ENCODE measurements at regions not wholly inside any gene's neighbourhood (a gene's known extent, or its start where the extent isn't known, plus 50 kb on each side); places are given as distances from the start of the nearest gene placed in this dataset.

GRCh38 chr12:66965621-66966020 lies 286.7 kb upstream of the GRIP1 start:
- Histone ChIP-seq H3K27me3 (ENCODE audit: low read depth) (no peaks in the 10 kb centered on the region), H3K27ac (no peak overlapping the region), H3K4me3 (no peak overlapping the region), H3K9me3 (no peaks in the 10 kb centered on the region), H3K36me3 (no peaks in the 10 kb centered on the region), H3K4me1 (no peaks in the 10 kb centered on the region)
- ATAC-seq (no peak), DNase-seq (no peak)
- TF ChIP-seq CTCF (IDR thresholded peaks at IDR 0.05): no peak
- intact Hi-C loops (cut with DNase I): no loop called here

DNA sequence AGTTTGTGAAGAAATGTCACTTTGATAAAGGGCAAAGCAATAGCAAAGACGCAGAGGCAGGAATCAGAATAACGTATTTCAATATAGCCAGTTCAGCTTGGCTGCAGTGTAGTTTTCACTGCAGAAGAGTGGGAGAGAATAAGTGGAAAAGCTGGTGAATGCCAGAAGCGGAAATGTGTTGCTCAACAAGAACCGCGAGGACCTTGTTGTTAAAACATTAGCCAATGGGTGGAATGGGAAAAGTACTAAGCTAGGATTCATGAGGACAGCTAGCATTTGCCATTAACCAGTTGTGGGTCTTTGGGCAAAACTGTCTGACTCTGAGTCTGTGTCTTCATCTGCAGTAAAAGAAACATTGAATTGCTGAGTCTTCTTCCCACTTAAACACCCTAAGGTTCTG lies 292.9 kb upstream of the GRIP1 start:
- H3K36me3 ChIP-seq: no peaks in the 10 kb centered on the region
- no peaks in the 10 kb centered on the region for H3K4me1 ChIP-seq
- no peak overlapping the region for H3K4me3 ChIP-seq
- ATAC-seq (no peak), DNase-seq (no peak)
- H3K27me3 ChIP-seq (ENCODE audit: low read depth): no peaks in the 10 kb centered on the region
- no peak overlapping the region for H3K27ac ChIP-seq
- intact Hi-C loops (cut with DNase I): no loop called here
- TF ChIP-seq CTCF (IDR thresholded peaks at IDR 0.05): no peak
- H3K9me3 ChIP-seq: no peaks in the 10 kb centered on the region

- no peak for DNase-seq
- Histone ChIP-seq H3K9me3 (no peaks in the 10 kb centered on the region), H3K4me1 (no peaks in the 10 kb centered on the region), H3K27ac (no peak overlapping the region), H3K36me3 (no peaks in the 10 kb centered on the region), H3K4me3 (no peak overlapping the region), H3K27me3 (ENCODE audit: low read depth) (no peaks in the 10 kb centered on the region)
- intact Hi-C loops (cut with DNase I): no loop called here
- no peak for TF ChIP-seq CTCF (IDR thresholded peaks at IDR 0.05)
- no peak for ATAC-seq
Measured at GRCh38 chr12:66976526-66976925, 292.6 kb upstream of the CAND1 start.

- no peak overlapping the region for H3K27ac ChIP-seq
- no peaks in the 10 kb centered on the region for H3K36me3 ChIP-seq
- intact Hi-C loops (cut with DNase I): no loop called here
- no peak for ATAC-seq
- no peaks in the 10 kb centered on the region for H3K27me3 ChIP-seq (ENCODE audit: low read depth)
- H3K4me1 ChIP-seq: no peaks in the 10 kb centered on the region
- no peak overlapping the region for H3K4me3 ChIP-seq
- no peak for TF ChIP-seq CTCF (IDR thresholded peaks at IDR 0.05)
- no peak for DNase-seq
- H3K9me3 ChIP-seq: no peaks in the 10 kb centered on the region
Measured at GRCh38 chr12:66978802-66979201, 290.4 kb upstream of the CAND1 start.

DNA sequence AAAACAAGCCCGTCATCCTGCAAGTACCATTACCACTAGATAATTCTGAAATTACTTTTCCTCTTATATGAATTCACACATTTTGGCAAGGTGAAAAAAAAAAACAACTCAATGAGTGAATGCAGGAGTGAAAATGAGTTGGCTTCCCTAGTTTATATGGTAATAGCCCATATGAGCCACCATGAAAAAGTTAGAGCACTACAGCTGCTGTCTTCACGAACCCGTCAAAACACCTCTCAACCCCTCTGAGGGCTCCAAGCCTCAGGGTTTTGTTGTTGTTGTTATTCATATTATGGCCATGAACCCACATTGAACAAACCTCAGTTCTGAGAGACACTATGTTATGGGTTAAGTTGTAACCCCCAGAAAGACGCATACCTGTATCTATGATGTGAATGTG lies 289.9 kb upstream of the CAND1 start:
- no peak for ATAC-seq
- no peak for TF ChIP-seq CTCF (IDR thresholded peaks at IDR 0.05)
- Histone ChIP-seq H3K27me3 (ENCODE audit: low read depth) (no peaks in the 10 kb centered on the region), H3K4me1 (no peaks in the 10 kb centered on the region), H3K36me3 (no peaks in the 10 kb centered on the region), H3K27ac (no peak overlapping the region), H3K4me3 (no peak overlapping the region), H3K9me3 (no peaks in the 10 kb centered on the region)
- DNase-seq: no peak
- intact Hi-C loops (cut with DNase I): no loop called here

DNA sequence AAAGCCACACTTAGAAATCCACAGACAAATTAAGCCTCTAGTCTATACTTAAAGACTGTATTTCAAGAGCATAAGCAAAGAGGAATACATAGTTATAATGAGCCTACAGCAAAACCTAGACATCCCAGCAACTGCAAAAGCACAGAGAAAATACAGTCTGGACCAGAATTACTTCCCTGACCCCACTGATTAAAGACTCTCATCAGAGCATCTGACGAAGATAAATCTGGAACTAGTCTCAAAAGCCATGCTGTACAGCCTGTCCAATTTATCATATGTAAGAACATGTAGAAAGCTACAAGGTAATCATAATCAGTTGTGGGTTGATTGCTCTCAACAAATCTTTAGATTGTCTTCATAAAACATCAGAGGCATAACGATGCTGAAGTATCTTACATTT lies 285.1 kb upstream of the CAND1 start:
- no peaks in the 10 kb centered on the region for H3K27me3 ChIP-seq (ENCODE audit: low read depth)
- no peak for DNase-seq
- no peak for TF ChIP-seq CTCF (IDR thresholded peaks at IDR 0.05)
- no peaks in the 10 kb centered on the region for H3K36me3 ChIP-seq
- intact Hi-C loops (cut with DNase I): no loop called here
- no peak for ATAC-seq
- H3K9me3 ChIP-seq: no peaks in the 10 kb centered on the region
- H3K4me1 ChIP-seq: no peaks in the 10 kb centered on the region
- H3K4me3 ChIP-seq: no peak overlapping the region
- no peak overlapping the region for H3K27ac ChIP-seq
